ENCODE measurements at regions not wholly inside any gene's neighbourhood (a gene's known extent, or its start where the extent isn't known, plus 50 kb on each side); places are given as distances from the start of the nearest gene placed in this dataset.

GRCh38 chr1:229028987-229029878 is 241.7 kb upstream of the RAB4A start:
- Histone ChIP-seq H3K4me3 (ENCODE audit: low read length) (no peak overlapping the region), H3F3A (ENCODE audit: insufficient read depth, low read length) (no peaks in the 10 kb centered on the region), H3K79me2 (ENCODE audit: low read length) (no peaks in the 10 kb centered on the region), H3K9me3 (replicated peaks; ENCODE audit: insufficient read depth, low read length) (no peaks in the 10 kb centered on the region), H3K36me3 (replicated peaks; ENCODE audit: insufficient read depth, low read length) (no peaks in the 10 kb centered on the region), H3K27me3 (replicated peaks; ENCODE audit: insufficient read depth, low read length) (no peaks in the 10 kb centered on the region), H3K27ac (ENCODE audit: low read length) (no peak overlapping the region), H2AFZ (ENCODE audit: low read length) (no peak overlapping the region), H3K9ac (ENCODE audit: low read length) (no peak overlapping the region), H3K4me1 (ENCODE audit: low read length) (peaks cover 4% of the 10 kb centered on the region; the same call in 1 of the 2 replicates), H3K9me2 (replicated peaks; ENCODE audit: insufficient read depth, low read length) (no peaks in the 10 kb centered on the region), H3K4me2 (ENCODE audit: low read depth, low read length) (no peak overlapping the region), H4K20me1 (ENCODE audit: insufficient read depth, low read length) (no peaks in the 10 kb centered on the region)
- DNase-seq, result no peak
- TF ChIP-seq EZH2 (optimal IDR thresholded peaks at IDR 0.05; ENCODE audit: low read depth, low read length) (no peak), EZH2phosphoT487 (IDR thresholded peaks at IDR 0.05; ENCODE audit: low read length) (no peak), CTCF (IDR thresholded peaks at IDR 0.05; ENCODE audit: low read length) (no peak)

- Histone ChIP-seq H3F3A (ENCODE audit: insufficient read depth, low read length) (no peaks in the 10 kb centered on the region), H2AFZ (ENCODE audit: low read length) (no peak overlapping the region), H3K27ac (ENCODE audit: low read length) (no peak overlapping the region), H3K9me2 (replicated peaks; ENCODE audit: insufficient read depth, low read length) (no peaks in the 10 kb centered on the region), H3K9ac (ENCODE audit: low read length) (no peak overlapping the region), H3K27me3 (replicated peaks; ENCODE audit: insufficient read depth, low read length) (no peaks in the 10 kb centered on the region), H4K20me1 (ENCODE audit: insufficient read depth, low read length) (no peaks in the 10 kb centered on the region), H3K4me3 (ENCODE audit: low read length) (no peak overlapping the region), H3K4me2 (ENCODE audit: low read depth, low read length) (no peak overlapping the region), H3K79me2 (ENCODE audit: low read length) (no peaks in the 10 kb centered on the region), H3K4me1 (ENCODE audit: low read length) (peaks cover 4% of the 10 kb centered on the region; the same call in 1 of the 2 replicates), H3K9me3 (replicated peaks; ENCODE audit: insufficient read depth, low read length) (no peaks in the 10 kb centered on the region), H3K36me3 (replicated peaks; ENCODE audit: insufficient read depth, low read length) (no peaks in the 10 kb centered on the region)
- TF ChIP-seq EZH2phosphoT487 (IDR thresholded peaks at IDR 0.05; ENCODE audit: low read length) (no peak), EZH2 (optimal IDR thresholded peaks at IDR 0.05; ENCODE audit: low read depth, low read length) (no peak), CTCF (IDR thresholded peaks at IDR 0.05; ENCODE audit: low read length) (no peak)
- DNase-seq, result no peak
Observed at GRCh38 chr1:229029879-229030235, 241.1 kb upstream of the RAB4A start.

GRCh38 chr1:229030630-229031029 is 240.3 kb upstream of the RAB4A start:
- TF ChIP-seq EZH2phosphoT487 (IDR thresholded peaks at IDR 0.05; ENCODE audit: low read length) (no peak), CTCF (IDR thresholded peaks at IDR 0.05; ENCODE audit: low read length) (no peak), EZH2 (optimal IDR thresholded peaks at IDR 0.05; ENCODE audit: low read depth, low read length) (no peak)
- no peaks in the 10 kb centered on the region for H3F3A ChIP-seq (ENCODE audit: insufficient read depth, low read length)
- no peaks in the 10 kb centered on the region for H3K79me2 ChIP-seq (ENCODE audit: low read length)
- no peaks in the 10 kb centered on the region for H3K9me2 ChIP-seq (replicated peaks; ENCODE audit: insufficient read depth, low read length)
- no peak for DNase-seq
- no peaks in the 10 kb centered on the region for H3K9me3 ChIP-seq (replicated peaks; ENCODE audit: insufficient read depth, low read length)
- peaks cover 4% of the 10 kb centered on the region; the same call in 1 of the 2 replicates for H3K4me1 ChIP-seq (ENCODE audit: low read length)
- H2AFZ ChIP-seq (ENCODE audit: low read length), result no peak overlapping the region
- no peak overlapping the region for H3K4me3 ChIP-seq (ENCODE audit: low read length)
- H3K4me2 ChIP-seq (ENCODE audit: low read depth, low read length), result no peak overlapping the region
- no peaks in the 10 kb centered on the region for H3K36me3 ChIP-seq (replicated peaks; ENCODE audit: insufficient read depth, low read length)
- no peaks in the 10 kb centered on the region for H3K27me3 ChIP-seq (replicated peaks; ENCODE audit: insufficient read depth, low read length)
- H3K9ac ChIP-seq (ENCODE audit: low read length), result no peak overlapping the region
- H4K20me1 ChIP-seq (ENCODE audit: insufficient read depth, low read length), result no peaks in the 10 kb centered on the region
- no peak overlapping the region for H3K27ac ChIP-seq (ENCODE audit: low read length)
